C4-2B (cell line): ENCODE measurements at regions not wholly inside any gene's neighbourhood (a gene's known extent, or its start where the extent isn't known, plus 50 kb on each side); places are given as distances from the start of the nearest gene placed in this dataset.

Experiments
- ZFX ChIP-seq: fragments of 450-650 bp; IDR thresholded peaks from 2 replicates; pipeline ENCODE4 v1.6.1; 2017
- TF ChIP-seq, protein P1 (sequence below): fragments of 450-650 bp; conservative IDR thresholded peaks from 2 replicates; pipeline ENCODE4 v1.5.1; 2017; ENCODE audit warnings: mild to moderate bottlenecking

DNA sequence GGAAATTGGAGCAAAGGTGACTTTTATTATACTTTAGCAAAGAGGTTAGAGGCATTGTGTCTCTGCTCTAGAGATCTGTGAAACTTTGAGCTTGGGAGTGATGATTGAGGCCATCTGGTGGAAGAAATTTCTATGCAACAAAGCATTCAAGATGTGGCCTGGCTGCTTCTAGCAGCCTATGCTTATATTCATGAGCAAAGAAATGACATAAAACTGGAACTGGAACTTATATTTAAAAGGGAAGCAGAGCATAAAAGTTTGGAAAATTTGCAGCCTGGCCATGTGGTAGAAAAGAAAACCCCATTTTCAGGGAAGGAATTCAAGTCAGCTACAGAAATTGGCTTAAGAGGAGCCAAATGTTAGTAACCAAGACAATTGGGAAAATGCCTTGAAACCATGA is 70.4 kb downstream of the SDR9C7 start:
- TF ChIP-seq, protein P1, sequence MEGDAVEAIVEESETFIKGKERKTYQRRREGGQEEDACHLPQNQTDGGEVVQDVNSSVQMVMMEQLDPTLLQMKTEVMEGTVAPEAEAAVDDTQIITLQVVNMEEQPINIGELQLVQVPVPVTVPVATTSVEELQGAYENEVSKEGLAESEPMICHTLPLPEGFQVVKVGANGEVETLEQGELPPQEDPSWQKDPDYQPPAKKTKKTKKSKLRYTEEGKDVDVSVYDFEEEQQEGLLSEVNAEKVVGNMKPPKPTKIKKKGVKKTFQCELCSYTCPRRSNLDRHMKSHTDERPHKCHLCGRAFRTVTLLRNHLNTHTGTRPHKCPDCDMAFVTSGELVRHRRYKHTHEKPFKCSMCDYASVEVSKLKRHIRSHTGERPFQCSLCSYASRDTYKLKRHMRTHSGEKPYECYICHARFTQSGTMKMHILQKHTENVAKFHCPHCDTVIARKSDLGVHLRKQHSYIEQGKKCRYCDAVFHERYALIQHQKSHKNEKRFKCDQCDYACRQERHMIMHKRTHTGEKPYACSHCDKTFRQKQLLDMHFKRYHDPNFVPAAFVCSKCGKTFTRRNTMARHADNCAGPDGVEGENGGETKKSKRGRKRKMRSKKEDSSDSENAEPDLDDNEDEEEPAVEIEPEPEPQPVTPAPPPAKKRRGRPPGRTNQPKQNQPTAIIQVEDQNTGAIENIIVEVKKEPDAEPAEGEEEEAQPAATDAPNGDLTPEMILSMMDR: no peak; the same call in 1 of the 2 replicates
- TF ChIP-seq ZFX: no peak
